GM12878 (cell line): ENCODE measurements at regions not wholly inside any gene's neighbourhood (a gene's known extent, or its start where the extent isn't known, plus 50 kb on each side); places are given as distances from the start of the nearest gene placed in this dataset.

Experiments used
- ATAC-seq: fragments of 200-7000 bp; cut with Tn5 transposase; 3 replicates; pipeline ENCODE4 v1.9.1; 2020; ENCODE audit warnings: mild to moderate bottlenecking, moderate library complexity
- BruUV-seq: library from RNA; stranded (reverse); fragments of 400-500 nt; replicated peaks from 2 replicates; lab custom pipeline; 2021; lab: Mats Ljungman, UMichigan
- CTCF ChIA-PET: fragments of 300-600 bp; sonication (Branson Sonifier 250); formaldehyde crosslinking; extraction: SDS; loops from one replicate; lab custom pipeline; 2021; ENCODE audit warnings: inconsistent platforms; lab: Yijun Ruan, JAX
- POLR2A ChIA-PET: fragments of 350-600 bp; formaldehyde crosslinking; extraction: SDS; loops from one replicate; lab custom pipeline; 2021; ENCODE audit warnings: inconsistent platforms; lab: Charles Lee
- RAD21 ChIA-PET: fragments of 300-600 bp; sonication (Branson Sonifier 250); formaldehyde crosslinking; loops from one replicate; lab custom pipeline; 2023; ENCODE audit warnings: antibody characterized with exemption; ENCODE audit not compliant: unreplicated experiment; lab: Charles Lee
- SMC1A ChIA-PET: fragments of 300-600 bp; sonication (Branson Sonifier 250); formaldehyde crosslinking; loops from one replicate; lab custom pipeline; 2023; ENCODE audit not compliant: unreplicated experiment, uncharacterized antibody; lab: Charles Lee
- DNase-seq: peaks from one replicate; pipeline ENCODE4 v3.0.0-alpha.2; 2011; ENCODE audit warnings: low read depth, low spot score
- FAIRE-seq: peaks from 3 replicates; lab custom pipeline; 2011; peaks lifted over from hg19 to GRCh38; lab: Jason Lieb, UNC
- H2AFZ ChIP-seq: 2 replicates; pipeline ENCODE4 v1.6.0; 2011; ENCODE audit warnings: low read depth, low read length, control low read depth; ENCODE audit not compliant: control insufficient read depth
- H3K27ac ChIP-seq: 2 replicates; pipeline ENCODE4 v1.5.1; 2011; ENCODE audit warnings: control low read depth; ENCODE audit not compliant: control insufficient read depth, insufficient read depth
- H3K27me3 ChIP-seq, 2 experiments: replicated peaks in 1 of 2; 2 replicates each; pipeline versions ENCODE4 v1.6.0 to v1.6.1; 2011; ENCODE audit warnings: low read length in 1 of 2; ENCODE audit not compliant: control insufficient read depth in 2 of 2, insufficient read depth in 2 of 2
- H3K36me3 ChIP-seq, 2 experiments: 2 replicates each; pipeline ENCODE4 v1.5.1; 2011; ENCODE audit warnings: low read length in 1 of 2; ENCODE audit not compliant: control insufficient read depth in 2 of 2, insufficient read depth in 2 of 2
- H3K4me1 ChIP-seq: 2 replicates; pipeline ENCODE4 v1.6.1; 2011; ENCODE audit warnings: mild to moderate bottlenecking, low read length, moderate library complexity, mixed read lengths; ENCODE audit not compliant: control insufficient read depth, insufficient read depth
- H3K4me2 ChIP-seq: 2 replicates; pipeline ENCODE4 v1.6.0; 2011; ENCODE audit warnings: control low read depth; ENCODE audit not compliant: control insufficient read depth, insufficient read depth
- H3K4me3 ChIP-seq: fragments of 200-600 bp; sonication (generic); 2 replicates; pipeline ENCODE4 v1.5.1; 2016
- H3K79me2 ChIP-seq: 2 replicates; pipeline ENCODE4 v1.6.0; 2011; ENCODE audit warnings: low read length; ENCODE audit not compliant: control insufficient read depth, insufficient read depth
- H3K9ac ChIP-seq: 2 replicates; pipeline ENCODE4 v1.8.0; 2011; ENCODE audit warnings: low read length, control low read depth, mixed read lengths; ENCODE audit not compliant: control insufficient read depth, insufficient read depth
- H3K9me3 ChIP-seq: replicated peaks from 3 replicates; pipeline ENCODE4 v1.5.1; 2011; ENCODE audit warnings: mild to moderate bottlenecking, low read length; ENCODE audit not compliant: control insufficient read depth, insufficient read depth
- H4K20me1 ChIP-seq: 2 replicates; pipeline ENCODE4 v1.6.0; 2011; ENCODE audit not compliant: control insufficient read depth, insufficient read depth
- ASH2L ChIP-seq: fragments of 300-600, 200-600 bp; sonication (generic); IDR thresholded peaks from 2 replicates; pipeline ENCODE4 v1.6.1; 2017; ENCODE audit warnings: low read depth, mild to moderate bottlenecking, borderline replicate concordance
- CHD2 ChIP-seq: IDR thresholded peaks from 2 replicates; pipeline ENCODE4 v1.6.1; 2011; ENCODE audit warnings: low read depth, low read length, improper control_type of control experiment, borderline replicate concordance
- FOS ChIP-seq: IDR thresholded peaks from 3 replicates; pipeline ENCODE4 v1.6.1; 2011; ENCODE audit warnings: borderline replicate concordance; ENCODE audit not compliant: insufficient read length; ENCODE audit errors: extremely low read depth
- IRF4 ChIP-seq: IDR thresholded peaks from 2 replicates; pipeline ENCODE4 v1.6.1; 2011; ENCODE audit warnings: low read depth, low read length
- KDM1A ChIP-seq: fragments of 200-600 bp; sonication (generic); IDR thresholded peaks from 2 replicates; pipeline ENCODE4 v1.6.1; 2016; ENCODE audit warnings: borderline replicate concordance
- SMARCA5 ChIP-seq: fragments of 450-650 bp; IDR thresholded peaks from 2 replicates; pipeline ENCODE4 v1.6.1; 2017; ENCODE audit warnings: mild to moderate bottlenecking
- USF2 ChIP-seq: IDR thresholded peaks from 2 replicates; pipeline ENCODE4 v1.6.1; 2011; ENCODE audit warnings: low read depth, low read length, improper control_type of control experiment, borderline replicate concordance
- ZNF622 ChIP-seq: fragments of 450-650 bp; IDR thresholded peaks from 2 replicates; pipeline ENCODE4 v1.6.1; 2017; ENCODE audit warnings: mild to moderate bottlenecking, inconsistent platforms
- WGBS: methylation state at CpG from one replicate; pipeline ENCODE4 v1.1.6; 2016; ENCODE audit warnings: low lambda C conversion rate; ENCODE audit not compliant: insufficient replicate concordance, insufficient coverage; ENCODE audit errors: missing lambda C conversion rate; 5-methylcytosine and 5-hydroxymethylcytosine counted together
- in situ Hi-C: fragments of 300-500 bp; cut with MboI; formaldehyde crosslinking; loops from 9 replicates; pipeline ENCODE4 v1.14.3; 2018; ENCODE audit warnings: mixed read lengths
- intact Hi-C: fragments of 100-400 bp; cut with micrococcal nuclease; formaldehyde crosslinking; loops from one replicate; pipeline ENCODE4 v1.14.2; 2022; ENCODE audit not compliant: unreplicated experiment
- TF ChIP-seq, protein P1 (sequence below): fragments of 450-650 bp; IDR thresholded peaks from 2 replicates; pipeline ENCODE4 v1.6.1; 2017; ENCODE audit warnings: mild to moderate bottlenecking

DNA sequence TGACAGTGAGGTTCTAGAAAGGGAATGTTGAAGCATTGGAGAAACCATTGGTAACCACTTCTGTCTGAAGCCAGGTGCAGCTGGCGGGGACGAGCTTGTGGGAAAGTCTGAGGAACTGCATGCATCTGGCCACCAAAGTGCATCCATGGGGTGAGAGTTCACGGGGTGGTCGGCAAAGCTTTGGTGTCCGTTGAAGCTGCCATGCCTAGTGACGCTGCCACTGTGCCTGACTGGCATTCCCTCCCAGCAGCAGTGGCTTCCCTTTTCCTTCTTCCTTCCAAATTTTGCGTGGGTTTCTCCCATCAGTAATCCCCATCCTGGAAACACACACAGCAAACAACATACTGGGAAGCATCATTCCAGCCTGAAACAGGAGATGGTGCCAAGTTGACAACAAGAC is 145.7 kb upstream of the ALDH1B1 start:
- Histone ChIP-seq H3K4me2 (no peak overlapping the region), H3K9me3 (no peaks in the 10 kb centered on the region), H2AFZ (no peak overlapping the region), H4K20me1 (no peaks in the 10 kb centered on the region), H3K4me3 (no peak overlapping the region), H3K36me3 (no peaks in the 10 kb centered on the region), H3K4me1 (no peaks in the 10 kb centered on the region), H3K79me2 (no peaks in the 10 kb centered on the region), H3K27ac (no peak overlapping the region), H3K27me3 (no peaks in the 10 kb centered on the region), H3K9ac (no peak overlapping the region)
- WGBS: 19% methylated on average over 7 of the region's 7 CpGs
- ChIA-PET CTCF (interaction anchor here (0.9 to 1.3 kb wide), 2 partner anchors 12 to 87 kb away, joined by 3 to 4 read pairs; no protein-coding TSS in a partner anchor), RAD21 (no interaction called here), POLR2A (interaction anchor here (1.0 kb wide), 1 partner anchor 10 kb away, joined by 5 read pairs; no protein-coding TSS in a partner anchor), SMC1A (interaction anchor here (0.8 to 2.2 kb wide), 3 partner anchors 22 to 397 kb away, joined by 3 to 6 read pairs (median 4); no protein-coding TSS in a partner anchor)
- TF ChIP-seq KDM1A (no peak), FOS (no peak), USF2 (no peak), SMARCA5 (no peak), CHD2 (no peak), ZNF622 (no peak), ASH2L (no peak), IRF4 (no peak)
- TF ChIP-seq, protein P1, sequence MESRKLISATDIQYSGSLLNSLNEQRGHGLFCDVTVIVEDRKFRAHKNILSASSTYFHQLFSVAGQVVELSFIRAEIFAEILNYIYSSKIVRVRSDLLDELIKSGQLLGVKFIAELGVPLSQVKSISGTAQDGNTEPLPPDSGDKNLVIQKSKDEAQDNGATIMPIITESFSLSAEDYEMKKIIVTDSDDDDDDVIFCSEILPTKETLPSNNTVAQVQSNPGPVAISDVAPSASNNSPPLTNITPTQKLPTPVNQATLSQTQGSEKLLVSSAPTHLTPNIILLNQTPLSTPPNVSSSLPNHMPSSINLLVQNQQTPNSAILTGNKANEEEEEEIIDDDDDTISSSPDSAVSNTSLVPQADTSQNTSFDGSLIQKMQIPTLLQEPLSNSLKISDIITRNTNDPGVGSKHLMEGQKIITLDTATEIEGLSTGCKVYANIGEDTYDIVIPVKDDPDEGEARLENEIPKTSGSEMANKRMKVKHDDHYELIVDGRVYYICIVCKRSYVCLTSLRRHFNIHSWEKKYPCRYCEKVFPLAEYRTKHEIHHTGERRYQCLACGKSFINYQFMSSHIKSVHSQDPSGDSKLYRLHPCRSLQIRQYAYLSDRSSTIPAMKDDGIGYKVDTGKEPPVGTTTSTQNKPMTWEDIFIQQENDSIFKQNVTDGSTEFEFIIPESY: no peak
- no peak for DNase-seq
- no peak for ATAC-seq
- no TSS peak for BruUV-seq
- intact Hi-C loops (no loop called here), in situ Hi-C loops (no loop called here)
- FAIRE-seq: no peak
